HEK293 (cell line): ENCODE measurements at regions not wholly inside any gene's neighbourhood (a gene's known extent, or its start where the extent isn't known, plus 50 kb on each side); places are given as distances from the start of the nearest gene placed in this dataset.
A peak's percentile ranks its signal among the peaks of the same experiment; 100 is the strongest.

Experiments used
- CTCF ChIA-PET: fragments of 350-600 bp; formaldehyde crosslinking; extraction: SDS; loops from one replicate; lab custom pipeline; 2021; ENCODE audit warnings: antibody characterized with exemption; lab: Yijun Ruan, JAX
- POLR2A ChIA-PET: fragments of 300-600 bp; formaldehyde crosslinking; extraction: SDS; loops from one replicate; lab custom pipeline; 2020; ENCODE audit warnings: antibody characterized with exemption, inconsistent platforms; lab: Yijun Ruan, JAX
- H3K27ac ChIP-seq: fragments of 200-500 bp; sonication (Bioruptor generic); 2 replicates; pipeline ENCODE4 v1.5.1; 2014; ENCODE audit warnings: low read depth, low read length, control low read depth, inconsistent platforms; ENCODE audit errors: extremely low read depth
- H3K36me3 ChIP-seq, 2 experiments: fragments of 200-500 bp in 1 of 2; sonication (Bioruptor generic) in 1 of 2; 1 replicate in 1 of 2; 2 replicates in 1 of 2; pipeline ENCODE4 v1.5.1; 2014 to 2017; ENCODE audit warnings: inconsistent platforms in 2 of 2, low read length in 2 of 2; ENCODE audit not compliant: control insufficient read depth in 2 of 2, insufficient read depth in 1 of 2
- H3K4me1 ChIP-seq: fragments of 200-500 bp; sonication (Bioruptor generic); 2 replicates; pipeline ENCODE4 v1.5.1; 2014; ENCODE audit warnings: mild to moderate bottlenecking, low read length, inconsistent platforms; ENCODE audit not compliant: control insufficient read depth, insufficient read depth
- H3K4me3 ChIP-seq: 2 replicates; pipeline ENCODE4 v1.5.1; 2011; ENCODE audit warnings: low read depth, mild to moderate bottlenecking, control low read depth, low read length, moderate library complexity
- H3K9me3 ChIP-seq: fragments of 200-500 bp; sonication (Bioruptor generic); 2 replicates; pipeline ENCODE4 v1.5.1; 2014; ENCODE audit warnings: low read depth, low read length, inconsistent platforms; ENCODE audit not compliant: control insufficient read depth, insufficient read depth
- ELK4 ChIP-seq: IDR thresholded peaks from 2 replicates; pipeline ENCODE4 v1.6.1; 2011; ENCODE audit warnings: mild to moderate bottlenecking, low read depth, low read length, borderline replicate concordance
- KLF17 ChIP-seq: fragments of 450-650 bp; formaldehyde crosslinking; IDR thresholded peaks from 2 replicates; pipeline ENCODE4 v1.5.1; 2016; ENCODE audit warnings: missing biosample characterization, missing genetic modification characterization
- MYNN ChIP-seq: fragments of 450-650 bp; formaldehyde crosslinking; IDR thresholded peaks from 2 replicates; pipeline ENCODE4 v1.5.1; 2016; ENCODE audit warnings: missing biosample characterization, missing genetic modification characterization, borderline replicate concordance
- REST ChIP-seq: fragments of 450-650 bp; formaldehyde crosslinking; IDR thresholded peaks from 2 replicates; pipeline ENCODE4 v1.5.1; 2016; ENCODE audit warnings: missing biosample characterization, missing genetic modification characterization
- ZEB2 ChIP-seq: fragments of 450-650 bp; formaldehyde crosslinking; IDR thresholded peaks from 2 replicates; pipeline ENCODE4 v1.5.1; 2016; ENCODE audit warnings: missing biosample characterization, missing genetic modification characterization
- ZIC2 ChIP-seq: fragments of 450-650 bp; formaldehyde crosslinking; IDR thresholded peaks from 2 replicates; pipeline ENCODE4 v1.5.1; 2016; ENCODE audit warnings: missing biosample characterization, missing genetic modification characterization
- ZNF10 ChIP-seq: fragments of 450-650 bp; formaldehyde crosslinking; IDR thresholded peaks from 2 replicates; pipeline ENCODE4 v1.5.1; 2017; ENCODE audit warnings: missing biosample characterization, missing genetic modification characterization
- ZNF155 ChIP-seq: fragments of 450-650 bp; formaldehyde crosslinking; IDR thresholded peaks from 2 replicates; pipeline ENCODE4 v1.5.1; 2016; ENCODE audit warnings: missing biosample characterization, missing genetic modification characterization
- ZNF16 ChIP-seq: fragments of 450-650 bp; formaldehyde crosslinking; IDR thresholded peaks from 2 replicates; pipeline ENCODE4 v1.5.1; 2016; ENCODE audit warnings: low read depth, missing biosample characterization, missing genetic modification characterization
- ZNF202 ChIP-seq: fragments of 450-650 bp; formaldehyde crosslinking; IDR thresholded peaks from 2 replicates; pipeline ENCODE4 v1.5.1; 2016; ENCODE audit warnings: missing biosample characterization, missing genetic modification characterization, borderline replicate concordance
- ZNF214 ChIP-seq: fragments of 450-650 bp; formaldehyde crosslinking; IDR thresholded peaks from 2 replicates; pipeline ENCODE4 v1.5.1; 2017; ENCODE audit warnings: missing biosample characterization, mild to moderate bottlenecking, missing genetic modification characterization, borderline replicate concordance
- ZNF266 ChIP-seq: fragments of 450-650 bp; formaldehyde crosslinking; IDR thresholded peaks from 2 replicates; pipeline ENCODE4 v1.5.1; 2016; ENCODE audit warnings: missing biosample characterization, missing genetic modification characterization, low read depth
- ZNF311 ChIP-seq: fragments of 450-650 bp; formaldehyde crosslinking; IDR thresholded peaks from 2 replicates; pipeline ENCODE4 v1.5.1; 2017; ENCODE audit warnings: missing biosample characterization, missing genetic modification characterization, borderline replicate concordance
- ZNF510 ChIP-seq: fragments of 450-650 bp; formaldehyde crosslinking; IDR thresholded peaks from 2 replicates; pipeline ENCODE4 v1.5.1; 2018; ENCODE audit warnings: mild to moderate bottlenecking, missing genetic modification characterization, missing biosample characterization; ENCODE audit not compliant: insufficient replicate concordance
- ZNF654 ChIP-seq: fragments of 450-650 bp; formaldehyde crosslinking; IDR thresholded peaks from 2 replicates; pipeline ENCODE4 v1.5.1; 2016; ENCODE audit warnings: low read depth, missing biosample characterization, missing genetic modification characterization
- ZNF670 ChIP-seq: fragments of 450-650 bp; formaldehyde crosslinking; IDR thresholded peaks from 2 replicates; pipeline ENCODE4 v1.5.1; 2016; ENCODE audit warnings: missing biosample characterization, missing genetic modification characterization, low read depth
- ZNF777 ChIP-seq: fragments of 450-650 bp; formaldehyde crosslinking; IDR thresholded peaks from 2 replicates; pipeline ENCODE4 v1.5.1; 2017; ENCODE audit warnings: missing biosample characterization, missing genetic modification characterization, borderline replicate concordance
- ZSCAN30 ChIP-seq: fragments of 450-650 bp; IDR thresholded peaks from 2 replicates; pipeline ENCODE4 v1.5.1; 2018; ENCODE audit warnings: missing biosample characterization, mild to moderate bottlenecking, missing genetic modification characterization, moderate library complexity
- TF ChIP-seq, protein P1 (sequence below): fragments of 450-650 bp; formaldehyde crosslinking; IDR thresholded peaks from 2 replicates; pipeline ENCODE4 v1.5.1; 2016; ENCODE audit warnings: missing biosample characterization, missing genetic modification characterization
- TF ChIP-seq, protein P2 (sequence below): fragments of 450-650 bp; formaldehyde crosslinking; IDR thresholded peaks from 2 replicates; pipeline ENCODE4 v1.5.1; 2016; ENCODE audit warnings: missing biosample characterization, missing genetic modification characterization
- TF ChIP-seq, protein P3 (sequence below): sonication (generic); formaldehyde crosslinking; IDR thresholded peaks from 2 replicates; pipeline ENCODE4 v1.8.1; 2022; ENCODE audit warnings: mild to moderate bottlenecking, moderate library complexity, missing genetic modification reagents

DNA sequence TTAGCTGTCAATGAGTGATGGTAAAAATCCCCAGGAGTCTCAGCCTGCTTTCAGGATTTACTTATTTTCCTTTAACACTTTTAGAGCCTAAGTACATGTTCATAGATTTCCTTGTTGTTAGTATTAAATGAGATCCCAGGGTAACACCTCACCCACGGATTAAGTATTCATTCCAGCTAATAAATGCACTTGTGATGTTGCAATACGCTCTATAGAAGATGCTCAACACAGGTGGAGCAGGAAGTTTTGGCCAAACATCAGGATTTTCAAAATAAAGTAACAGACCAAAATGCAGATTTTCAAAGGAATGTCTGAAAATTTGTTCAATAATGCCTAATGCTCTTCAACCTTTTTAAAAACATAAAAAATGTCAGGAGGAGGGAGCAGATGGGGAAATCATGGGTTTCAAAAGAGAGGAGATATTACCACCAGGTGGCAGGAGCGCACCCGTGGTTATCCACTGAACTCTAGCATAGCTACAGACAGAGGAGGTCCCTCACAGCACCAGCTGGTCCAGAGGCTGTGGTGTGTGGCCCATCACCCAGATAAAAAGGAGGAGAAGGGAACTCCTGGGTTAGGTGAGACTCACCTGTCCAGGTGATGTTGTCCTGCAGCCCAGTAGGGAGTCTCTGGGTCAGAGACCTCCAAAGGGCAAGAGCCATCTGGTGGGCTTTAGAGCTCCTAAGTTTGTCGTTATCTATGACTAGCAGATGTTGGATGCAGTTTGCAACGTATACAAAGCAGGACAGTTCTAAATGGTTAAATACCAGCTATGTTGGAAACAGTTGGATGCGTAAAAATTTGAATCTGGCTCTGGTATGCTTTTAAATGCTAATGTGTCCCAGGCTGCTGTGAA lies 1158.4 kb upstream of the TMEM132C start:
- Histone ChIP-seq H3K36me3 (no peaks in the 10 kb centered on the region), H3K4me3 (no peak overlapping the region), H3K9me3 (no peaks in the 10 kb centered on the region), H3K4me1 (no peaks in the 10 kb centered on the region), H3K27ac (no peak overlapping the region)
- ChIA-PET POLR2A (no interaction called here), CTCF (interaction anchor here (0.5 to 4.5 kb wide), 11 partner anchors 8 to 273 kb away, joined by 3 to 23 read pairs (median 3); no protein-coding TSS in a partner anchor)
- no peak for TF ChIP-seq ZNF214 (tag by site-specific recombination)
- TF ChIP-seq ZNF654 (tag by site-specific recombination) = peak; percentile 13; the same call in 1 of the 2 replicates

GRCh38 chr12:127113945-127114344 lies 1153.0 kb upstream of the TMEM132C start:
- H3K36me3 ChIP-seq = no peaks in the 10 kb centered on the region
- CTCF ChIA-PET = no interaction called here
- POLR2A ChIA-PET = no interaction called here
- no peak for TF ChIP-seq ZNF202 (tag by site-specific recombination)
- no peak for TF ChIP-seq ZNF10 (tag by site-specific recombination)
- TF ChIP-seq REST (tag by site-specific recombination) = no peak
- TF ChIP-seq KLF17 (tag by site-specific recombination) = no peak
- no peak for TF ChIP-seq ZNF266 (tag by site-specific recombination)
- no peak for TF ChIP-seq ELK4
- TF ChIP-seq, protein P1, sequence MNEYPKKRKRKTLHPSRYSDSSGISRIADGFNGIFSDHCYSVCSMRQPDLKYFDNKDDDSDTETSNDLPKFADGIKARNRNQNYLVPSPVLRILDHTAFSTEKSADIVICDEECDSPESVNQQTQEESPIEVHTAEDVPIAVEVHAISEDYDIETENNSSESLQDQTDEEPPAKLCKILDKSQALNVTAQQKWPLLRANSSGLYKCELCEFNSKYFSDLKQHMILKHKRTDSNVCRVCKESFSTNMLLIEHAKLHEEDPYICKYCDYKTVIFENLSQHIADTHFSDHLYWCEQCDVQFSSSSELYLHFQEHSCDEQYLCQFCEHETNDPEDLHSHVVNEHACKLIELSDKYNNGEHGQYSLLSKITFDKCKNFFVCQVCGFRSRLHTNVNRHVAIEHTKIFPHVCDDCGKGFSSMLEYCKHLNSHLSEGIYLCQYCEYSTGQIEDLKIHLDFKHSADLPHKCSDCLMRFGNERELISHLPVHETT (tag by site-specific recombination) = no peak
- no peak for TF ChIP-seq ZIC2
- TF ChIP-seq MYNN (tag by site-specific recombination) = no peak
- no peak for TF ChIP-seq ZNF670 (tag by site-specific recombination)
- no peak for TF ChIP-seq ZNF777
- no peak for TF ChIP-seq ZEB2 (tag by site-specific recombination)
- no peak for TF ChIP-seq ZSCAN30 (tag by site-specific recombination)
- TF ChIP-seq ZNF311 (tag by site-specific recombination) = no peak
- no peak for TF ChIP-seq ZNF510 (tag by site-specific recombination)
- no peak for TF ChIP-seq ZNF16 (tag by site-specific recombination)
- TF ChIP-seq, protein P2, sequence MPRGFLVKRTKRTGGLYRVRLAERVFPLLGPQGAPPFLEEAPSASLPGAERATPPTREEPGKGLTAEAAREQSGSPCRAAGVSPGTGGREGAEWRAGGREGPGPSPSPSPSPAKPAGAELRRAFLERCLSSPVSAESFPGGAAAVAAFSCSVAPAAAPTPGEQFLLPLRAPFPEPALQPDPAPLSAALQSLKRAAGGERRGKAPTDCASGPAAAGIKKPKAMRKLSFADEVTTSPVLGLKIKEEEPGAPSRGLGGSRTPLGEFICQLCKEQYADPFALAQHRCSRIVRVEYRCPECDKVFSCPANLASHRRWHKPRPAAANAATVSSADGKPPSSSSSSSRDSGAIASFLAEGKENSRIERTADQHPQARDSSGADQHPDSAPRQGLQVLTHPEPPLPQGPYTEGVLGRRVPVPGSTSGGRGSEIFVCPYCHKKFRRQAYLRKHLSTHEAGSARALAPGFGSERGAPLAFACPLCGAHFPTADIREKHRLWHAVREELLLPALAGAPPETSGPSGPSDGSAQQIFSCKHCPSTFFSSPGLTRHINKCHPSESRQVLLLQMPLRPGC (tag by site-specific recombination) = no peak
- TF ChIP-seq, protein P3, sequence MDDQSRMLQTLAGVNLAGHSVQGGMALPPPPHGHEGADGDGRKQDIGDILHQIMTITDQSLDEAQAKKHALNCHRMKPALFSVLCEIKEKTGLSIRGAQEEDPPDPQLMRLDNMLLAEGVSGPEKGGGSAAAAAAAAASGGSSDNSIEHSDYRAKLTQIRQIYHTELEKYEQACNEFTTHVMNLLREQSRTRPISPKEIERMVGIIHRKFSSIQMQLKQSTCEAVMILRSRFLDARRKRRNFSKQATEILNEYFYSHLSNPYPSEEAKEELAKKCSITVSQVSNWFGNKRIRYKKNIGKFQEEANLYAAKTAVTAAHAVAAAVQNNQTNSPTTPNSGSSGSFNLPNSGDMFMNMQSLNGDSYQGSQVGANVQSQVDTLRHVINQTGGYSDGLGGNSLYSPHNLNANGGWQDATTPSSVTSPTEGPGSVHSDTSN = no peak
- TF ChIP-seq ZNF155 (tag by site-specific recombination) = no peak
- no peaks in the 10 kb centered on the region for H3K4me1 ChIP-seq
- no peak overlapping the region for H3K4me3 ChIP-seq
- no peaks in the 10 kb centered on the region for H3K9me3 ChIP-seq
- no peak overlapping the region for H3K27ac ChIP-seq
